Cortex of kidney (tissue), 1 donor: ENCODE measurements at regions not wholly inside any gene's neighbourhood (a gene's known extent, or its start where the extent isn't known, plus 50 kb on each side); places are given as distances from the start of the nearest gene placed in this dataset.
A peak's percentile ranks its signal among the peaks of the same experiment; 100 is the strongest.

ENCODE experiments used
- DNase-seq: peaks from one replicate; lab custom pipeline; 2025; lab: John Stamatoyannopoulos, UW

DNA sequence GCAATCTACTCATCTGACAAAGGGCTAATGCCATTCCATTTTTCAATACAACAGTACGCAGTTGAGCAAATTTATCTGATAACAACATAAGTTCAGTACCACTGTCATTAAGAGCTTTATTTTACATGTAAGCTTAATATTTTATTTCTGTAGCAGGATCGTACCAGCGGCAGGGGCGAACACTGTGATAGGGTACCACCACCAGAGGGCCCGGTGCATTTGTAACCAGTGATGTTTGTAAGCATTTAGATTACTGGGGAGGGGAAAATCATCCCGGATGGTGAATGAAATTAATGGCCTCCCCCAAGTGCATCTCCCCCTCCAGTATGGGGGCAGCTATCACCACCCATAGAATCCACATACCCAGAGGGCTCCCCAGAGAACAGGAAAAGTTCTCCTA lies 179.0 kb downstream of the ADGRA3 start:
- DNase-seq, result no peak

DNA sequence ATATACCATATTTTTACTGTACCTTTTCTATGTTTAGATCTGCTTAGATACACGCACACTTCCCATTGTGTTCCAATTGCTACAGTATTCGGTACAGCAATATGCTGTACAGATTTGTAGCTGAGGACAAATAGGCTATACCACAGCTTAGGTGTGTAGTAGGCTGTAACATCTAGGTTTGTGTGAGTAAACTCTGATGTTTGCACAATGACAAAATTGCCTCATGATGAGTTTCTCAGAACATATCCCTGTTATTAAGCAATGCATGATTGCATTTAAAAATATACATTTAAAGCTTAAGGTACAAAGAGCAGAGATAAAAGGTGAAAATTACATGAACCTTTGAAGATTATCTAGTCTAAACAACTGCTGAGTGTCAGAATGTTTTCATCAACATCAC lies 181.7 kb downstream of the ADGRA3 start:
- DNase-seq, result no peak

GRCh38 chr4:22324422-22324821 lies 191.4 kb downstream of the ADGRA3 start:
- DNase-seq, result no peak

DNA sequence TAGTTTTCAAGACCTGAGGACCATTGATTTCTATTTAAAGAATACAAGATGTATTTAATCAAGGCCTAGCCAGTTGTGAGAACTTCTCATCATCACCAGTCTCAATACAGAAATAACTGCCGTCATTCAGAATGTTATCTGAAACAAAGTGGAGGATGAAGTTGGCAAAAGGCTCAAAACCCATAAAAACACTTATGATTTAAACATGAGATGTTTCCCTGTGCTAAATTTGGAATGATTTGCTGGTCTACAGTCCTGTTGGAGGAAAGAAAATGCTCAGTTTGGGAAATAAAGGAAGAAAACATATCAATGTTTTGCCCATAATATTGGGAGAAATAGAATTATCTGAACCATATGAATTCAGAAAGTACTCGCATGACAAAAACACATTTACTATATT lies 192.2 kb downstream of the ADGRA3 start:
- DNase-seq, result no peak

GRCh38 chr4:22322996-22323395 lies 192.9 kb downstream of the ADGRA3 start:
- no peak for DNase-seq

DNA sequence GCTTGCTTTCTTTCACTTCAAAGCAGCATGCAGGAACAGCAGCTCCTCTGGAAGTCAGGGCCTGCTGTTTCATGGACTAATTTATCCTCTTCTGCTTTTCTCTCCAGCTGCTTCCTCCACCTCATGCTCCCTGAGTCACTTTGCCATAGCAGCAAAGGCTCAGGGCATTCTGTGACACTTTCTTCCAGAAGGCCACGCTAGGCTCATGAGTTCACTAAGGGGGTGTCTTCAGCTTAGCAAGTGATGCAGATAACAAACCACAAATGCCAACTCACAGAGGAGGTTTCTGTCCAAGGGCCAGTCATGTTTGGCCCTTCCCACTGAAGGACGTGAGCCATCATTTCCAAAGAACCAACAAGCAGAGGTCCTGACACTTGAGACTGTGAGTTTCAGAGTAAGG lies 200.2 kb downstream of the ADGRA3 start:
- DNase-seq, result no peak

DNA sequence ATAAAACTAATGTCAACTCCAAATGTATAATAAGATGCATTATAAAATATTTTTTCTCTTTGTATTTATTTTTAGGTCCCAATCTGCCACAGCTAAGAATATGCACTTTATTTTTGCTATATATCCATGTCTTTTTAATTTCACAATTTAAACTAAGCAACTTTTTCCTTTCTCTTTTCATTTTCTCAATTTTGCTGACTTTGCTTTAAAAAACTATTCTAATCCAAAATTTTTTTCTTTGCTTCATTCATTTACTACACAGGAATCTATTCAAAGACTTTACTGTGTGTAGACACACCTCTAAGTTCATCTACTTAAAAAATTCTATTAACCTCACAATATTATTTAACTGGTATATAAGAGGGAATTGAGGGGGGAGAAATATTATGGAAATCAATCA lies 201.9 kb downstream of the ADGRA3 start:
- DNase-seq, result no peak

- no peak for DNase-seq
Measured at GRCh38 chr4:22312113-22312512, 203.8 kb downstream of the ADGRA3 start.

DNA sequence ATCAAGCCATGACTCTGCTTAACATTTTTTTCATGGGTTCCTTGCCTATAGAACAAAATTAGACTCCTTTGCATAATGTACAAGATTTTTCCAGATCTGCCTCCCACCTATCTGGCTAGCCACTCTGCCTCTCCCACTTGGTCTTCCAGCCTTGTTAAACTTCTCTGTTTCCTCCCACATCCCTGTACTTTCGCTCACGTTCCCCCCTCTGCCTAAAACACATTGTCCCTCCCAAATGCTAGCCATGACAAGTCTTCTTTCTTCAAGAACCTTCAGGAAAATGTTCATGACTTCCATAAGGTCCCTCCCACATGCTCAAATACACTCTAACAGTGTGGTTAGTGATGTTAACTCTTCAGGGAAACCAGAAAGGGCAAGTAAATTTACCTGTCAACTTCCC lies 214.6 kb downstream of the ADGRA3 start:
- no peak for DNase-seq

DNA sequence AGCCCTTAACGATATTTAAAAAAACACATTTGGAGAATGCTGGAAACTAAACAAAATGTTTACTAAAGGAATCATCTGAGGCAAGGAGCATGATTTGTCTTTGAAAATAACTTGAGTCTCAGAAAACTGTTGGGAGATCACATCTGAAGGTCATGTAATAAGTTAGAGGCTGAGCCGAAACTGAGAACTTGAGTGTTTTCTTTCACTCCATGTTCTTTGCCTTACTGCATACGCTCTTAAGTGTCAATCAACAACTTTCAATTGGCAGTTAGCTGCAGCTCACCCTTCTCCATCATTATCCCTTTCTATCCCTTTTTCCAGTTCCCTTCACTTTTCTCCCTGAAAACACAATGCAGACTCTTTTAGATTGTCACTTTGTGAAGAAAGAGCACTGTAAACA lies 216.2 kb downstream of the ADGRA3 start:
- no peak for DNase-seq

- DNase-seq, result no peak
Measured at GRCh38 chr4:22287631-22288030, 228.2 kb downstream of the ADGRA3 start.

- no peak for DNase-seq
Measured at GRCh38 chr4:22268350-22269025, 247.4 kb downstream of the ADGRA3 start.

DNA sequence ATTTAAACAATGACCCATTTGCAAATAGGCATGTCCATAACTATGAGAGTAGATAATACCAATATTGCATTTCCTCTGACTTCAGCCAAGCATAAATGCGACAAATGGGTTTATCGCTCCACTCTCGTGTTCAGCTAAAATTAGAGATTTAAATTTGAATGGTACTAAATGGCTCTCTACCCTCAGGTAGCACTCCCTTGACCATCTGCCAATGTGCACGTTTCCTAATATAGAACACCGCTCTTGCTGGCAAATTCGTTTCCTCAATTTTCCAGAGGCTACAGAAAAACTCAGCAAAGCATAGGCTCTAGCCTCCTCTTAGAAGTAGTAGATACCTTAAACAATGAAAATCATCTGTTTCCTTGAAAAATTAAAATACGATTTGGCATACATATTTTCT lies 251.6 kb downstream of the ADGRA3 start:
- DNase-seq, result no peak

GRCh38 chr4:22253431-22253830 lies 262.4 kb downstream of the ADGRA3 start:
- DNase-seq, result no peak

DNA sequence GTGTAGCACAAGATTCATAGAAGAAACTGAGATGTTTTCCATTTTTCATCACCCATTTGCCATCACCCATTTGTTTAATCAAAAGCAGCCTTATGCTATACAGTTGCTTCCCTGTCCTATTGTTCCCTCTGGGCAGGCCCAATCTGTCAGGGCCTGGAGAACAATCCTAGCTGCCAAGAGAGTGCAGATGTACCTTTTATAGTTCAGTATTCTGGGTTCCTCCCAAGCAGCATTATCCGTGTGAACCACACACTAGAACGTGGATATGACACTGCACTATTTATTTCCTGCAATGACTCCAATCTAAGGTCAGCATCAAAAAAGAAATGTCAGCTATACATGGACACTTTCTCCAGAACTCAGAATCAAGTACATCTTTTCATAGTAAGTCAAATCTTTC lies 269.0 kb downstream of the ADGRA3 start:
- peak; percentile 6 for DNase-seq

GRCh38 chr4:22245294-22245693 lies 270.6 kb downstream of the ADGRA3 start:
- no peak for DNase-seq

DNA sequence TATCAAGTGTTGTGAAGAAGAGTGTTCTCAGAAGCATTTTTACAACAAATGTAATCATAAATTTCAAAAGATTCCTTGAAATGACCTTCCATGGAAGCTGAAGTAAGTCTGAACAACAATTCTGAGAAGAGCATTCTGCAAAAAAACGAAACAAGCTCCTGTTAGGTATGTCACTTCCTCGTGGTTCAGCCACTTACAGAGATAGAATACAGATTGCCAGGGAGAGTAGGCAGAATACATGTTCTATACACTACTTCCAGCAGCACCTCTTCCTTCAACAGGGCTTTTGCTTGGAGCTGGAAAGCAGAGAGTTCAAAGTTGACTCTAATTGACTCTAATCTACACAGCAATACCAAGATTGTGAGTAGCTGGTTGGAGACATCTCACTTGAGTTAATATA lies 274.5 kb downstream of the ADGRA3 start:
- DNase-seq, result no peak

DNA sequence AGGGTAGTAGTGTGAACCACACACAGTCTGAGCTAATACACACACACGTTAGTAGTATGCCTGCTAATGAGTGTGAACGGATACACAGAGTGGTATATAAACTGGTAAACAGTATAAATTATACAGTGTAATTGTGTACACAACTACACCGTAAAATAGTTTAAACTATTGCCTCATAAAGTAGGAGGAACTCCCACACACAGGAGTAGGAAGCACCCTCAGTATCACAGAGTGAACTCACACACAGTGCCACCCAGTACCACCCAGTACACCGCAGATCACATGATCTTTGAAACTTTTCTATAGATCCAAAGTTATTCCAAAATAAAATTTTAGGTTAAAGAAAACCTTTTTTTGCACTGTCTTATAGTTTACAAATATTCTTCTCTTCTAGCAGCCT lies 275.1 kb downstream of the ADGRA3 start:
- DNase-seq, result no peak

DNA sequence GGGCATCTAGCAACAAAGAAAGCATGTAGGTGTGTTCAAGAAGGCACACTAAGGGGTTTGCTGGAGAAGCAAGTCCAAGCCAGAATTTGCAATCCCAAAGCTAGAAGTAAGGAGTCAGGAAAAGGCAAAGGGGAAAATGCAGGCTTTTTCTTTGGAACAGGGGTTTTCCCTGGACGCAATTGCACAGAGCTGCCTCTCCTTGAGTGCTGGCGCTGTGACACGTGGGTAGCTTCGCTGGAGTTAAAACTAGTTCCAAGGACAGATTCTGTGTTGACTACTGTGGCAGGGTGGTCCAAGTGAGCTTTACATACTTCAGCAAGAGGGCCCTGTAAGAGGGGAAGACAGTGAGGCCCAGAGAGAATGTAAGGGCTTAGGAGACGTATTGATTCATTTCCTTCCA lies 277.1 kb downstream of the ADGRA3 start:
- no peak for DNase-seq

DNA sequence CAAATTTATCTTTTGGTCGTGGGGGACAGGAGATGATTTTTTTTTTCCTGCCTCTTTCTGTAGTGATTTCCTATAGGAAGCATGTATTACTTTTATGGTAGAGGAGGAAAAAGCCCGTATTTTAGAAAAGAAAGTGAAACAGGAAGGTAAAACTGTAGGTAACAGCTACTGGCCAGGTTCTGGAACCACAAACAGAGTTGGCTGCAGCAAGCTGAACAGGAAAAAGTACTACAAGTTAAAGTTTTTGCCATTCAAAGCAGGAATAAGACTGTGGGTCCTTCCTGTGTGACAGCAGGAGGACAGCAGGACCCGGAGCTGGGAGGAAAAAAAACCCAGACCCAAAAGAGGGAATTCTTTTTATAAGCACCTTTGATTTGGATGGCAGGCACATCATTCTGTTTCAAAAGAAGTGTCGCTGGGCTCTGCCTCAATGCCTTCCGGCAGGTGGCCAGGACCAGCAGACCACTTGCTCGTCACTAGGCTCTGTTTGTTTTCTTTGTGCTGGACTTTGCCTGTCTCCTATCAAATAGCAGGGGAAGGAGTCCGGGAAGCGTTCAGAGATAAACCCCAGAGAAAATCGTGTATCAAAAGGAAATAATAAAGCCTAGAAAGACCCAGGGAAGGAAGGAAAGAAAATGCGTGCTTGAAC lies 277.9 kb downstream of the ADGRA3 start:
- no peak for DNase-seq

DNA sequence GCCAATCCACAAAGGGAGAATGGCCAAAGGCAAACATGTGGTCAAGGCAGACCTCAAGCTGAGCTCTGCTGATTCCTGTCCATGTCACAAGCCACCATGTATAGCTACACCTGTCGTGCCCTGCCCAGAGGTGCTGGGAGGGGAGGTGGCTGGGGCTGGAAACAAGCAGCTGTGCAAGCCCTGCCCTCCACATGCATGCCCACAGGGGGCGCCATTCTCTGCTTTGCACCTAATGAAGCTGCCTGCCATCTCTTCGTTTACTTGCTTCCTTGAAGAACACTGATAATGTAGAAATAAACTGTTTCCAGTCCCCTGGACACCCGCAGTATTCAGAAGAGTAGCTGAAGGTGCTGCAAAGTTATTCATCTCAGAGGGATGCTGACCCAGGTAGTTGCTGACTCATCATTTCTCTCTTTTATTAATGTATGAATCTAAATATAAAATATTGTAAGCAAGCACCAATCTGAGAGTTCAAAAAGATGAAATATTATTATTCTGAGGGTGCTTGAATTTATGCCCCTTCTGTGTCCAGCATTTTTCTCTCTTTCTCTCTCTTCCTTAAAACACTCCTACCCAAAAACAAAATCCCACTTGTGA lies 278.6 kb downstream of the ADGRA3 start:
- no peak for DNase-seq

DNA sequence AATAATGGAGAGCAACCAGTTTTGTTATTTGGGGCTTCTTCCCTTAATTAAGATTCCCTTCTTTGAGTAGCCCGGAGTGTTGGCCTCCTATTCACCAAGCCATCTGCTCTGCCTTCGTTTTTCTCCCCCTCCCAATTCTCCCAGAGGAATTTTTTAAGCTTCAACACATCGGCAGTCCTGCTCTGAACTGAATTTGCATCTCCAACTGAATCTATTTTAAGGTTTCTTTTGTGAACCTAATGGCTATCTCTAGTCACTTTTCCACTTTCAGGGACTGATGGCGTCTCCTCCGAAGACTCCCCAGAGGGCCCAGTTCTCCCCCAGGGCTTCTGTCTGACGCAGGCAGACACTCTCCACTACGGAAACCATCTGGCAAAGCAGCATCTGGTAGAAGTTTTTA lies 280.2 kb downstream of the ADGRA3 start:
- DNase-seq, result no peak

DNA sequence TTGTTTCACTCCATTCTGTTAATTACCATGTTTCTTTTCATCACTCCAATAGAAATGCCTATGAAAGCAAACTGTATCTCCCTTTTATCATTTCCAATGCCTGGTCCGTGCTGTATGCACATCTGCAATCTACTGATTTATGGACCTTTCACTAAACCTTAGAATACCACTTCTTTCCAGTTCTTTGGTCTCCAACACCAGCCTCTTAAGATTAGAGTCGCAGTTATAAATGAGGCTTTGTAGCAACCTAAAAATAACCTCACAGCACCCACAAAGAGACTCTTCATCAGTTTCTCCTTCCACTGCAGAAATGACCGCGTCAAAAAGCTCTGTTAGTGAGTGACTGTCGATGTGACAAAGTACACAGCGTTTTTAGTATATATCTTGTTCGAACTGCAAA lies 282.6 kb downstream of the ADGRA3 start:
- DNase-seq, result no peak

DNA sequence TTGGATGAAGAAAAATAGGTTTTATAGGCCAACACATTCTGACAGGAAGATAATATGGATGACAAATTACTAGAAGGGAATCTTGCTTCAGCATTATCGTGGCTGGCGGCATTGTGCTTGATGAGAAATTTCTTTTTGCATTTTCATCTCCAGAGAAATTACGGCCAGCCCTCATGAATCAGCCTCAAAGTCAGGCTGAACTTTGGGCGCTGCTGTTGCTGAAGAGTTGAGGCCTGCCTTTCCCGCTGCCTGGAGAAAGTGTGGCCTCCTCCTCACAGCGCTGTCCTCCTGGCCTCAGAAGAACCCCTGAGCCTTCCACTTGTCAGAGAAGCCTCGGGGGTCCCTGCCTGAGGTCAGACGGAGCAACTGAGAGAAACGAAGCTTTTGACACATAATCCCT lies 272.4 kb upstream of the KCNIP4 start:
- no peak for DNase-seq
